Trophoblast cell (in vitro differentiated cells and primary cell): ENCODE measurements at regions not wholly inside any gene's neighbourhood (a gene's known extent, or its start where the extent isn't known, plus 50 kb on each side); places are given as distances from the start of the nearest gene placed in this dataset.

Experiments
- DNase-seq, 2 donors: peaks; one replicate each; pipeline ENCODE4 v3.0.0-alpha.2; 2016
- H2AFZ ChIP-seq: 2 replicates; pipeline ENCODE4 v1.6.1; 2013; ENCODE audit warnings: low read length, moderate library complexity, mild to moderate bottlenecking; ENCODE audit not compliant: insufficient read depth, poor library complexity
- H2AK5ac ChIP-seq: 2 replicates; pipeline ENCODE4 v1.6.1; 2013; ENCODE audit warnings: mild to moderate bottlenecking, low read length
- H2BK120ac ChIP-seq: 2 replicates; pipeline ENCODE4 v1.6.1; 2013; ENCODE audit warnings: low read length, mild to moderate bottlenecking, moderate library complexity; ENCODE audit not compliant: insufficient read depth, poor library complexity
- H2BK12ac ChIP-seq: 2 replicates; pipeline ENCODE4 v1.6.1; 2013; ENCODE audit warnings: mild to moderate bottlenecking, low read length, moderate library complexity
- H2BK5ac ChIP-seq: 2 replicates; pipeline ENCODE4 v1.6.1; 2013; ENCODE audit warnings: low read length, low read depth, moderate library complexity, mild to moderate bottlenecking; ENCODE audit not compliant: poor library complexity
- H3K14ac ChIP-seq: 2 replicates; pipeline ENCODE4 v1.6.1; 2013; ENCODE audit warnings: mild to moderate bottlenecking, low read length
- H3K18ac ChIP-seq: 2 replicates; pipeline ENCODE4 v1.6.1; 2013; ENCODE audit warnings: mild to moderate bottlenecking, low read length
- H3K23ac ChIP-seq: 2 replicates; pipeline ENCODE4 v1.6.1; 2013; ENCODE audit warnings: low read length
- H3K27ac ChIP-seq: 2 replicates; pipeline ENCODE4 v1.5.1; 2013; ENCODE audit warnings: low read depth, mild to moderate bottlenecking, inconsistent platforms, low read length, moderate library complexity
- H3K27me3 ChIP-seq: 2 replicates; pipeline ENCODE4 v1.6.1; 2013; ENCODE audit warnings: inconsistent platforms, mild to moderate bottlenecking, low read length, moderate library complexity; ENCODE audit not compliant: insufficient read depth
- H3K36me3 ChIP-seq, 2 experiments: 1 replicate in 1 of 2; 2 replicates in 1 of 2; pipeline ENCODE4 v1.6.1; 2013; ENCODE audit warnings: low read length in 2 of 2, mild to moderate bottlenecking in 2 of 2, moderate library complexity in 1 of 2; ENCODE audit not compliant: insufficient read depth in 2 of 2, control insufficient read depth in 1 of 2
- H3K4ac ChIP-seq: 2 replicates; pipeline ENCODE4 v1.6.1; 2013; ENCODE audit warnings: low read depth, mild to moderate bottlenecking, low read length, moderate library complexity
- H3K4me1 ChIP-seq, 2 experiments: 1 replicate in 1 of 2; 2 replicates in 1 of 2; pipeline ENCODE4 v1.6.1; 2013; ENCODE audit warnings: low read length in 2 of 2, mild to moderate bottlenecking in 2 of 2, moderate library complexity in 1 of 2; ENCODE audit not compliant: insufficient read depth in 2 of 2, control insufficient read depth in 1 of 2
- H3K4me2 ChIP-seq: 2 replicates; pipeline ENCODE4 v1.6.1; 2013; ENCODE audit warnings: inconsistent platforms, mild to moderate bottlenecking, low read length, moderate library complexity
- H3K4me3 ChIP-seq: 2 replicates; pipeline ENCODE4 v1.5.1; 2013; ENCODE audit warnings: mild to moderate bottlenecking, low read depth, low read length, inconsistent platforms
- H3K79me1 ChIP-seq: one replicate; pipeline ENCODE4 v1.6.1; 2013; ENCODE audit warnings: low read length
- H3K79me2 ChIP-seq: 2 replicates; pipeline ENCODE4 v1.6.1; 2013; ENCODE audit warnings: low read length, mild to moderate bottlenecking; ENCODE audit not compliant: control insufficient read depth, insufficient read depth, poor library complexity
- H3K9ac ChIP-seq: 2 replicates; pipeline ENCODE4 v1.6.1; 2013; ENCODE audit warnings: mild to moderate bottlenecking, low read length
- H3K9me3 ChIP-seq: 2 replicates; pipeline ENCODE4 v1.6.1; 2013; ENCODE audit warnings: low read depth, mild to moderate bottlenecking, control low read depth, inconsistent platforms, low read length; ENCODE audit not compliant: insufficient read depth
- H4K12ac ChIP-seq: 2 replicates; pipeline ENCODE4 v1.6.1; 2013; ENCODE audit warnings: low read depth, mild to moderate bottlenecking, low read length, moderate library complexity
- H4K8ac ChIP-seq: 2 replicates; pipeline ENCODE4 v1.6.1; 2013; ENCODE audit warnings: low read depth, mild to moderate bottlenecking, low read length, moderate library complexity
- H4K91ac ChIP-seq: one replicate; pipeline ENCODE4 v1.6.1; 2013; ENCODE audit warnings: low read depth, mild to moderate bottlenecking, low read length, moderate library complexity
- WGBS: extraction: QIAGEN DNeasy Blood & Tissue Kit; methylation state at CpG from one replicate; pipeline ENCODE4 v1.1.7; 2013; ENCODE audit warnings: missing lambda C conversion rate; ENCODE audit not compliant: insufficient read length, insufficient coverage; ENCODE audit errors: extremely low coverage; 5-methylcytosine and 5-hydroxymethylcytosine counted together

DNA sequence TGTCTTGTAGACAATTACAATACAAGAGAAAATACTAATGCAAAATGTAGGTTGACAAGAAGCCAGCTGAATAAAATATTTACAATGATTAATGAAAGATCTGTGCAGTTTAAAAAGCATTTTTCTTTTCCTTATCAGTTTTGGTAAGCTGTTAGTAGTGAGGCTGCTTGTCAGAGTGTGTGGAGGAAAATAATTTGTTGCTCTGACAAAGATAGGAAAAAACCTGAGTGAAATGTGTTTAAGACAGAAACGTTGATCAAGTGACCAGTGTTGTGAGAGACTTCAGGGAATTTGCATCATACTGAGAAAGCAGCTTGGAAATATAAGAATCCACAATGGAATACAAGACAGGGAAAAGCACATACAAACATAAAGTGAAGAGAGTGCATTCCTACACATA is 360.3 kb upstream of the CDH18 start:
- no peak overlapping the region for H3K4ac ChIP-seq
- H3K27me3 ChIP-seq, result no peaks in the 10 kb centered on the region
- H3K36me3 ChIP-seq, result no peaks in the 10 kb centered on the region
- no peak overlapping the region for H2AK5ac ChIP-seq
- H3K9ac ChIP-seq, result no peak overlapping the region
- no peaks in the 10 kb centered on the region for H3K79me2 ChIP-seq
- no peak overlapping the region for H3K27ac ChIP-seq
- no peak overlapping the region for H2BK12ac ChIP-seq
- H3K79me1 ChIP-seq, result no peaks in the 10 kb centered on the region
- DNase-seq, result no peak
- no peak overlapping the region for H4K12ac ChIP-seq
- H3K4me1 ChIP-seq, result no peaks in the 10 kb centered on the region
- no peak overlapping the region for H2AFZ ChIP-seq
- H3K14ac ChIP-seq, result no peak overlapping the region
- H4K8ac ChIP-seq, result no peak overlapping the region
- no peak overlapping the region for H3K4me3 ChIP-seq
- no peak overlapping the region for H3K23ac ChIP-seq
- H2BK5ac ChIP-seq, result no peak overlapping the region
- H2BK120ac ChIP-seq, result no peak overlapping the region
- no peak overlapping the region for H3K18ac ChIP-seq
- H3K9me3 ChIP-seq, result peaks cover 3% of the 10 kb centered on the region
- no peak overlapping the region for H4K91ac ChIP-seq
- no CpG with 5 or more reads among the region's 1 CpG for WGBS
- no peak overlapping the region for H3K4me2 ChIP-seq

DNA sequence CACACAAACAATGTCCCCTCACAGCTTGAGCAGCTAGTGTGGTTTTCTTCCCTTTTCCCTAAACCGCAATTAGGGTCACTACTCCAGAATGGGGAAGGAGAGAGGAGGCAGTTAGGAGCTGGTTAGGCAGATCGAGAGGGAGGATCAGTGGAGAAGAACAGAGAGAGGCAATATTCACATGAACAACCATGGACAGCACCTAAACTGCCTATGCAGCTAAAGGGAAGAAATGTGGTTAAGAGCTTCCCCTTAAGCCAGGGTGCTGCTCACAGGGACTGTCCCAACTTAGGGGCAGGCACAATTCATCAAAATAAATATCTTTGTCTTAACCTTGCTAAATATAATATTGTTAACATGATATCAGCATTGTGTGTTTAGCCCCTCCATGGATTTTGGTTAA is 359.3 kb upstream of the CDH18 start:
- H3K23ac ChIP-seq, result no peak overlapping the region
- H3K79me2 ChIP-seq, result no peaks in the 10 kb centered on the region
- H3K27me3 ChIP-seq, result no peaks in the 10 kb centered on the region
- no peak overlapping the region for H2AFZ ChIP-seq
- WGBS, result no CpG with 5 or more reads among the region's 2 CpGs
- peaks cover 3% of the 10 kb centered on the region for H3K9me3 ChIP-seq
- H3K14ac ChIP-seq, result no peak overlapping the region
- H4K8ac ChIP-seq, result no peak overlapping the region
- no peak overlapping the region for H3K4ac ChIP-seq
- H3K79me1 ChIP-seq, result no peaks in the 10 kb centered on the region
- H3K36me3 ChIP-seq, result no peaks in the 10 kb centered on the region
- no peak overlapping the region for H2BK12ac ChIP-seq
- no peak overlapping the region for H3K27ac ChIP-seq
- H2BK5ac ChIP-seq, result no peak overlapping the region
- no peak overlapping the region for H3K4me3 ChIP-seq
- no peak overlapping the region for H4K91ac ChIP-seq
- H2BK120ac ChIP-seq, result no peak overlapping the region
- H2AK5ac ChIP-seq, result no peak overlapping the region
- no peaks in the 10 kb centered on the region for H3K4me1 ChIP-seq
- no peak overlapping the region for H3K4me2 ChIP-seq
- no peak for DNase-seq
- no peak overlapping the region for H3K9ac ChIP-seq
- no peak overlapping the region for H4K12ac ChIP-seq
- no peak overlapping the region for H3K18ac ChIP-seq

- Histone ChIP-seq H2AK5ac (no peak overlapping the region), H3K4me3 (no peak overlapping the region), H3K18ac (no peak overlapping the region), H4K91ac (no peak overlapping the region), H2BK120ac (no peak overlapping the region), H3K9ac (no peak overlapping the region), H3K4ac (no peak overlapping the region), H4K12ac (no peak overlapping the region), H2BK5ac (no peak overlapping the region), H3K4me2 (no peak overlapping the region), H3K9me3 (peaks cover 1% of the 10 kb centered on the region), H3K4me1 (no peaks in the 10 kb centered on the region), H3K79me2 (no peaks in the 10 kb centered on the region), H3K27me3 (no peaks in the 10 kb centered on the region), H3K23ac (no peak overlapping the region), H3K27ac (no peak overlapping the region), H4K8ac (no peak overlapping the region), H3K79me1 (no peaks in the 10 kb centered on the region), H3K14ac (no peak overlapping the region), H3K36me3 (no peaks in the 10 kb centered on the region), H2AFZ (no peak overlapping the region), H2BK12ac (no peak overlapping the region)
- WGBS, result no CpG with 5 or more reads among the region's 3 CpGs
- no peak for DNase-seq
These were observed 352.1 kb upstream of the CDH18 start for GRCh38 chr5:20340126-20340525.

GRCh38 chr5:20335978-20336377 is 348.0 kb upstream of the CDH18 start:
- Histone ChIP-seq H4K12ac (no peak overlapping the region), H4K91ac (no peak overlapping the region), H2BK5ac (no peak overlapping the region), H3K23ac (no peak overlapping the region), H3K4me2 (no peak overlapping the region), H3K9ac (no peak overlapping the region), H3K14ac (no peak overlapping the region), H3K36me3 (no peaks in the 10 kb centered on the region), H3K27ac (no peak overlapping the region), H3K4me1 (no peaks in the 10 kb centered on the region), H2AFZ (no peak overlapping the region), H2BK12ac (no peak overlapping the region), H3K18ac (no peak overlapping the region), H2BK120ac (no peak overlapping the region), H2AK5ac (no peak overlapping the region), H3K9me3 (peaks cover 1% of the 10 kb centered on the region), H3K79me1 (no peaks in the 10 kb centered on the region), H3K4ac (no peak overlapping the region), H3K79me2 (no peaks in the 10 kb centered on the region), H3K27me3 (no peaks in the 10 kb centered on the region), H4K8ac (no peak overlapping the region), H3K4me3 (no peak overlapping the region)
- WGBS, result no CpG with 5 or more reads among the region's 2 CpGs
- DNase-seq, result no peak
